Gastrocnemius medialis (tissue), 4 donors: ENCODE measurements at regions not wholly inside any gene's neighbourhood (a gene's known extent, or its start where the extent isn't known, plus 50 kb on each side); places are given as distances from the start of the nearest gene placed in this dataset.

Experiments
- CTCF ChIP-seq, 5 experiments: fragments of 450-650 bp in 3 of 5; fragments of 200-600 bp in 2 of 5; sonication (generic) in 2 of 5; IDR thresholded peaks in 4 of 5; conservative IDR thresholded peaks in 1 of 5; 1 replicate in 4 of 5; 2 replicates in 1 of 5; pipeline ENCODE4 v1.5.1; 2016 to 2019; ENCODE audit warnings: antibody characterized with exemption in 5 of 5, mild to moderate bottlenecking in 3 of 5, moderate library complexity in 3 of 5
- POLR2A ChIP-seq, 2 donors: fragments of 450-650 bp; IDR thresholded peaks; one replicate each; pipeline ENCODE4 v1.6.1; 2017; ENCODE audit warnings: antibody characterized with exemption in 2 of 2, mild to moderate bottlenecking in 2 of 2, moderate library complexity in 2 of 2

- TF ChIP-seq POLR2A (IDR thresholded peaks at IDR 0.05) (no peak), CTCF (IDR thresholded peaks at IDR 0.05 in 4 of 5, conservative IDR thresholded peaks at IDR 0.05 in 1 of 5) (no peak)
Observed at GRCh38 chr5:74040811-74041491, 415.0 kb downstream of the ARHGEF28 start.
